HCT116 (cell line): ENCODE measurements at regions not wholly inside any gene's neighbourhood (a gene's known extent, or its start where the extent isn't known, plus 50 kb on each side); places are given as distances from the start of the nearest gene placed in this dataset.

Experiments
- CTCF ChIP-seq, 3 experiments: fragments of 200-600 bp in 1 of 3; sonication (generic) in 1 of 3; IDR thresholded peaks in 2 of 3; conservative IDR thresholded peaks in 1 of 3; 2 replicates each; pipeline ENCODE4 v1.5.1; 2012 to 2017; ENCODE audit warnings: low read depth in 2 of 3, low read length in 2 of 3, antibody characterized with exemption in 1 of 3, borderline replicate concordance in 1 of 3, control low read depth in 1 of 3, mild to moderate bottlenecking in 1 of 3, mixed read lengths in 1 of 3, mixed run types in 1 of 3, moderate library complexity in 1 of 3; ENCODE audit not compliant: insufficient read depth in 1 of 3
- ELF1 ChIP-seq: IDR thresholded peaks from 2 replicates; pipeline ENCODE4 v1.6.1; 2012; ENCODE audit warnings: low read depth, borderline replicate concordance
- EZH2 ChIP-seq: fragments of 200-600 bp; sonication (generic); IDR thresholded peaks from 2 replicates; pipeline ENCODE4 v1.6.1; 2017; ENCODE audit warnings: antibody characterized with exemption, mixed run types
- EZH2phosphoT487 ChIP-seq: fragments of 200-600 bp; IDR thresholded peaks from 2 replicates; pipeline ENCODE4 v1.6.1; 2018; ENCODE audit warnings: antibody characterized with exemption, borderline replicate concordance
- SP1 ChIP-seq: IDR thresholded peaks from 2 replicates; pipeline ENCODE4 v1.6.1; 2012; ENCODE audit warnings: low read depth

- TF ChIP-seq SP1 (no peak), EZH2 (no peak), EZH2phosphoT487 (no peak), ELF1 (no peak), CTCF (IDR thresholded peaks at IDR 0.05 in 2 of 3, conservative IDR thresholded peaks at IDR 0.05 in 1 of 3; ENCODE audit: borderline replicate concordance in 1 of 3, insufficient read depth in 1 of 3, low read depth in 2 of 3, low read length in 2 of 3) (no peak)
These were observed 72.1 kb upstream of the DNAH5 start for GRCh38 chr5:14016549-14016948.
